ENCODE measurements at regions not wholly inside any gene's neighbourhood (a gene's known extent, or its start where the extent isn't known, plus 50 kb on each side); places are given as distances from the start of the nearest gene placed in this dataset.
A peak's percentile ranks its signal among the peaks of the same experiment; 100 is the strongest.

- Mint-ChIP-seq H3K4me3 (no peak overlapping the region), H3K36me3 (no peaks in the 10 kb centered on the region), H3K4me1 (no peaks in the 10 kb centered on the region), H3K27me3 (no peaks in the 10 kb centered on the region), H3K27ac (no peak overlapping the region), H3K9me3 (peaks cover 1 to 6% (median 2%) of the 10 kb centered on the region in 3 donors)
Measured at GRCh38 chr4:116064331-116064730, 950.9 kb upstream of the NDST4 start.

- Mint-ChIP-seq H3K4me1 (no peaks in the 10 kb centered on the region), H3K27me3 (no peaks in the 10 kb centered on the region), H3K27ac (no peak overlapping the region), H3K9me3 (peaks cover 0 to 1% (median 0%) of the 10 kb centered on the region in 3 donors), H3K36me3 (no peaks in the 10 kb centered on the region), H3K4me3 (no peak overlapping the region)
Measured at GRCh38 chr4:116059361-116059760, 945.9 kb upstream of the NDST4 start.

GRCh38 chr4:116058129-116058528 is 944.7 kb upstream of the NDST4 start:
- Mint-ChIP-seq H3K27me3 (no peaks in the 10 kb centered on the region), H3K9me3 (peaks cover 0 to 1% (median 0%) of the 10 kb centered on the region in 3 donors), H3K36me3 (no peaks in the 10 kb centered on the region), H3K27ac (no peak overlapping the region), H3K4me3 (no peak overlapping the region), H3K4me1 (no peaks in the 10 kb centered on the region)

- H3K9me3 Mint-ChIP-seq = peaks cover 0 to 1% (median 0%) of the 10 kb centered on the region in 3 donors
- no peak overlapping the region for H3K4me3 Mint-ChIP-seq
- H3K4me1 Mint-ChIP-seq = no peaks in the 10 kb centered on the region
Measured at GRCh38 chr4:116055857-116056827, 942.7 kb upstream of the NDST4 start.

GRCh38 chr4:116027311-116027710 is 913.9 kb upstream of the NDST4 start:
- Mint-ChIP-seq H3K27me3 (no peaks in the 10 kb centered on the region), H3K9me3 (peaks cover 1 to 16% (median 3%) of the 10 kb centered on the region in 3 donors), H3K4me3 (no peak overlapping the region), H3K27ac (no peak overlapping the region), H3K36me3 (no peaks in the 10 kb centered on the region), H3K4me1 (no peaks in the 10 kb centered on the region)

More at GRCh38 chr4:116055857-116056827, 942.7 kb upstream of the NDST4 start:
- H3K27me3 Mint-ChIP-seq = no peaks in the 10 kb centered on the region
- no peaks in the 10 kb centered on the region for H3K36me3 Mint-ChIP-seq
- no peak overlapping the region for H3K27ac Mint-ChIP-seq

- no peaks in the 10 kb centered on the region for H3K36me3 Mint-ChIP-seq
- H3K9me3 Mint-ChIP-seq = peaks cover 2 to 22% (median 8%) of the 10 kb centered on the region in 3 donors
- H3K4me1 Mint-ChIP-seq = no peaks in the 10 kb centered on the region
- H3K27me3 Mint-ChIP-seq = no peaks in the 10 kb centered on the region
- no peak overlapping the region for H3K27ac Mint-ChIP-seq
- H3K4me3 Mint-ChIP-seq = no peak overlapping the region
Measured at GRCh38 chr4:116024954-116025708, 911.7 kb upstream of the NDST4 start.

GRCh38 chr4:116023049-116023448 is 909.6 kb upstream of the NDST4 start:
- H3K27ac Mint-ChIP-seq = no peak overlapping the region
- peaks cover 3% of the 10 kb centered on the region for H3K36me3 Mint-ChIP-seq
- no peak overlapping the region for H3K4me3 Mint-ChIP-seq
- H3K9me3 Mint-ChIP-seq = peaks cover 0 to 35% (median 10%) of the 10 kb centered on the region in 3 donors
- no peaks in the 10 kb centered on the region for H3K27me3 Mint-ChIP-seq
- H3K4me1 Mint-ChIP-seq = no peaks in the 10 kb centered on the region

GRCh38 chr4:116020141-116020722 is 906.8 kb upstream of the NDST4 start:
- Mint-ChIP-seq H3K4me3 (no peak overlapping the region), H3K4me1 (no peaks in the 10 kb centered on the region), H3K36me3 (peaks cover 3% of the 10 kb centered on the region), H3K9me3 (peaks cover 4 to 32% (median 9%) of the 10 kb centered on the region in 3 donors), H3K27me3 (no peaks in the 10 kb centered on the region), H3K27ac (no peak overlapping the region)

GRCh38 chr4:116018831-116019230 is 905.4 kb upstream of the NDST4 start:
- Mint-ChIP-seq H3K4me1 (no peaks in the 10 kb centered on the region), H3K36me3 (peaks cover 3% of the 10 kb centered on the region), H3K9me3 (peaks cover 7 to 43% (median 12%) of the 10 kb centered on the region in 3 donors), H3K4me3 (peak overlapping the region in 2 of 4 donors; percentile 17 to 25), H3K27ac (no peak overlapping the region), H3K27me3 (no peaks in the 10 kb centered on the region)

- H3K4me1 Mint-ChIP-seq = no peaks in the 10 kb centered on the region
- H3K9me3 Mint-ChIP-seq = peaks cover 11 to 38% (median 11%) of the 10 kb centered on the region in 3 donors
- H3K4me3 Mint-ChIP-seq = no peak overlapping the region
Measured at GRCh38 chr4:116016201-116016600, 902.8 kb upstream of the NDST4 start.

GRCh38 chr4:116015549-116015948 is 902.1 kb upstream of the NDST4 start:
- Mint-ChIP-seq H3K27me3 (no peaks in the 10 kb centered on the region), H3K36me3 (peaks cover 3% of the 10 kb centered on the region), H3K9me3 (peaks cover 8 to 37% (median 13%) of the 10 kb centered on the region in 3 donors), H3K4me3 (no peak overlapping the region), H3K27ac (no peak overlapping the region), H3K4me1 (no peaks in the 10 kb centered on the region)

More at GRCh38 chr4:116016201-116016600, 902.8 kb upstream of the NDST4 start:
- Mint-ChIP-seq H3K36me3 (peaks cover 3% of the 10 kb centered on the region), H3K27ac (no peak overlapping the region), H3K27me3 (no peaks in the 10 kb centered on the region)

GRCh38 chr4:116015062-116015461 is 901.6 kb upstream of the NDST4 start:
- Mint-ChIP-seq H3K27ac (no peak overlapping the region), H3K4me1 (no peaks in the 10 kb centered on the region), H3K9me3 (peaks cover 8 to 33% (median 13%) of the 10 kb centered on the region in 3 donors)

GRCh38 chr4:116010923-116011322 is 897.5 kb upstream of the NDST4 start:
- no peaks in the 10 kb centered on the region for H3K27me3 Mint-ChIP-seq
- H3K27ac Mint-ChIP-seq = no peak overlapping the region
- H3K9me3 Mint-ChIP-seq = peaks cover 6 to 15% (median 13%) of the 10 kb centered on the region in 3 donors
- H3K4me3 Mint-ChIP-seq = no peak overlapping the region
- no peaks in the 10 kb centered on the region for H3K36me3 Mint-ChIP-seq
- H3K4me1 Mint-ChIP-seq = no peaks in the 10 kb centered on the region

More at GRCh38 chr4:116015062-116015461, 901.6 kb upstream of the NDST4 start:
- Mint-ChIP-seq H3K4me3 (no peak overlapping the region), H3K27me3 (no peaks in the 10 kb centered on the region), H3K36me3 (peaks cover 3% of the 10 kb centered on the region)

- H3K9me3 Mint-ChIP-seq = no peaks in the 10 kb centered on the region
- H3K27me3 Mint-ChIP-seq = no peaks in the 10 kb centered on the region
- no peak overlapping the region for H3K4me3 Mint-ChIP-seq
- H3K4me1 Mint-ChIP-seq = peaks cover 0 to 1% (median 0%) of the 10 kb centered on the region in 3 donors
- no peak overlapping the region for H3K27ac Mint-ChIP-seq
- no peaks in the 10 kb centered on the region for H3K36me3 Mint-ChIP-seq
Measured at GRCh38 chr4:116005806-116006088, 892.3 kb upstream of the NDST4 start.
